Nephron (organoid): ENCODE measurements at regions not wholly inside any gene's neighbourhood (a gene's known extent, or its start where the extent isn't known, plus 50 kb on each side); places are given as distances from the start of the nearest gene placed in this dataset.

Experiments
- H3K27ac Mint-ChIP-seq, 3 experiments: 2 replicates each; pipeline ENCODE4 v1.8.0; 2020; ENCODE audit warnings: mixed read lengths in 3 of 3, mild to moderate bottlenecking in 2 of 3, moderate library complexity in 1 of 3
- H3K27me3 Mint-ChIP-seq: 2 replicates; pipeline ENCODE4 v1.8.0; 2021; ENCODE audit warnings: low read depth, mild to moderate bottlenecking, moderate library complexity, mixed read lengths
- H3K36me3 Mint-ChIP-seq: 2 replicates; pipeline ENCODE4 v1.8.0; 2020; ENCODE audit warnings: low read depth, mixed read lengths
- H3K4me1 Mint-ChIP-seq: 2 replicates; pipeline ENCODE4 v1.8.0; 2020; ENCODE audit warnings: mixed read lengths
- H3K4me3 Mint-ChIP-seq, 3 experiments: 2 replicates each; pipeline ENCODE4 v1.8.0; 2020; ENCODE audit warnings: mild to moderate bottlenecking in 3 of 3, mixed read lengths in 3 of 3, moderate library complexity in 2 of 3
- H3K9me3 Mint-ChIP-seq: 2 replicates; pipeline ENCODE4 v1.8.0; 2020; ENCODE audit warnings: mixed read lengths
- TF ChIP-seq, protein P1 (sequence below), 3 experiments: fragments of 200-600 bp; sonication (generic); IDR thresholded peaks; one replicate each; pipeline ENCODE4 v1.5.0; 2021; ENCODE audit warnings: antibody characterized with exemption in 3 of 3; ENCODE audit not compliant: unreplicated experiment in 3 of 3

DNA sequence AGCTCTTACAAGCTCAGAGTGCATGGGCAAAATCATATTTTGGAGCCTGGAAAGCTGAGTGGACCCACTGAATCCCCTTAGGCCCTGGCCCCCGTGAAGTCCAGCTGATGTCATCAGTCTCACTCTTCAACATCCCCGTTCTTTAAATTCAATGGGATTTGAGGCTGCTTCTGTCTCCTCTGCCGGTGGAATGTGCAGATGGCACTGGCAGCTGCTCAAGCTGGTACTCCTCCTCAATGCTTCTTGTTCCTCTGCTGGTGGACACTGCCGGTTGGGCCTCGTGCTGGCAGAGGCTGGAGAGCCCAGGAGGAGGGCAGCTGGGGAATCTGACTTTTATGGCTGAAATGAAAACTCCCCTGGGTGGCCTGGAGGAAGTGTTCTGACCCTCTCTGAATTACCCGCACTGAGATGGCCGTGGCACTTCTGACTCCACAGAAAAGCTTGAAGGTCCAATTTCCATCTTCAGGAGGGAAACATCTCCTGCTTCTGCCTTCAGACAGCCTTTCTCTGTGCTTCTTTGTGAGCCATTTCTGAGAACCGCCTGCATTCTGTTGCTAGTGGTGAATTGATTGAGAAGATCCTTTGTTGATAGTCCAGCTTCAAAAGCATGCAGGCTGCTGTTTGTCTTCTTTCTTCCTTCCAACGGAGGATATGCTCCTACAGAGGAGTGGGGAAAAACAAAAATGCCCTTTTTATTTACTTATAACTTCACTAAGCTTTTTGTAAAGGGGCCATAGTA, 298.9 kb downstream of the TMEM38B start:
- Mint-ChIP-seq H3K9me3 (no peaks in the 10 kb centered on the region), H3K27ac (peak overlapping the region in 2 of 3 experiments; percentile 39 to 47), H3K27me3 (no peaks in the 10 kb centered on the region), H3K36me3 (no peaks in the 10 kb centered on the region), H3K4me1 (peaks cover 17% of the 10 kb centered on the region), H3K4me3 (no peak overlapping the region)
- TF ChIP-seq, protein P1, sequence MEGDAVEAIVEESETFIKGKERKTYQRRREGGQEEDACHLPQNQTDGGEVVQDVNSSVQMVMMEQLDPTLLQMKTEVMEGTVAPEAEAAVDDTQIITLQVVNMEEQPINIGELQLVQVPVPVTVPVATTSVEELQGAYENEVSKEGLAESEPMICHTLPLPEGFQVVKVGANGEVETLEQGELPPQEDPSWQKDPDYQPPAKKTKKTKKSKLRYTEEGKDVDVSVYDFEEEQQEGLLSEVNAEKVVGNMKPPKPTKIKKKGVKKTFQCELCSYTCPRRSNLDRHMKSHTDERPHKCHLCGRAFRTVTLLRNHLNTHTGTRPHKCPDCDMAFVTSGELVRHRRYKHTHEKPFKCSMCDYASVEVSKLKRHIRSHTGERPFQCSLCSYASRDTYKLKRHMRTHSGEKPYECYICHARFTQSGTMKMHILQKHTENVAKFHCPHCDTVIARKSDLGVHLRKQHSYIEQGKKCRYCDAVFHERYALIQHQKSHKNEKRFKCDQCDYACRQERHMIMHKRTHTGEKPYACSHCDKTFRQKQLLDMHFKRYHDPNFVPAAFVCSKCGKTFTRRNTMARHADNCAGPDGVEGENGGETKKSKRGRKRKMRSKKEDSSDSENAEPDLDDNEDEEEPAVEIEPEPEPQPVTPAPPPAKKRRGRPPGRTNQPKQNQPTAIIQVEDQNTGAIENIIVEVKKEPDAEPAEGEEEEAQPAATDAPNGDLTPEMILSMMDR (IDR thresholded peaks at IDR 0.05; ENCODE audit: unreplicated experiment in 3 of 3), result no peak

DNA sequence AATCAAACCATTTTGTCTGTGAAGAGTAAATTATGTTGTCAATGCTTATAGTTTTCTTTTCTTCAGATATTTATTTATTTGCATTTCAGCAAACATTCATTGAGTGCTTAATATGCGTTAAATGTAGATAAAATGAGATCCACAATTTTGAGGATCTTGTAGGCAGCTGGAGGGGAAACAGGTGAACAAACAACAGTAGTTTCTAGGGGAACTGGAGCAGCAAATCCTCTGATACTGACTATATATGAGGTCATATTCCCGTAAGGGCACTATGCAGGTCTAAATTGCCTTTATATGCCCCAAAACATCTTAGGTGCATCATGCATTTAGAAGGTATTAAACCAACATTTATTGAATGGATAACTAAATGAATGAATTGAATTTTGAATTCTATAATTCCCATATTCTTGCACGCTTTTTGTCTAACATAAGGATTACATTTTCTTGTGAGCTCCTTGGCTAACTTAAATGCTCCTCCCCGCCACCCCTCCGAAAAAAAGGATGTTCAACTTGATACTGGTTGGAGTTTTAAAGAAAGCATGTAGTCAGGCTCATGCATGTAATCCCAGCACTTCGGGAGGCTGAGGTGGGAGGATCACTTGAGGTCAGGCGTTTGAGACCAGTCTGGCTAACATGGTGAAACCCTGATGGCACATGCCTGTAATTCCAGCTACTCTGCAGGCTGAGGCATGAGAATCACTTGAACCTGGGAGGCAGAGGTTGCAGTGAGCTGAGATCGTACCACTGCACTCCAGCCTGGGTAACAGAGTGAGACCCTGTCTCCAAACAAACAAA, 299.8 kb downstream of the TMEM38B start:
- peaks cover 17% of the 10 kb centered on the region for H3K4me1 Mint-ChIP-seq
- no peaks in the 10 kb centered on the region for H3K9me3 Mint-ChIP-seq
- no peaks in the 10 kb centered on the region for H3K36me3 Mint-ChIP-seq
- TF ChIP-seq, protein P1 (IDR thresholded peaks at IDR 0.05; ENCODE audit: unreplicated experiment in 3 of 3), result no peak
- peak overlapping the region in 1 of 3 experiments; percentile 47 for H3K27ac Mint-ChIP-seq
- H3K27me3 Mint-ChIP-seq, result no peaks in the 10 kb centered on the region
- H3K4me3 Mint-ChIP-seq, result no peak overlapping the region

DNA sequence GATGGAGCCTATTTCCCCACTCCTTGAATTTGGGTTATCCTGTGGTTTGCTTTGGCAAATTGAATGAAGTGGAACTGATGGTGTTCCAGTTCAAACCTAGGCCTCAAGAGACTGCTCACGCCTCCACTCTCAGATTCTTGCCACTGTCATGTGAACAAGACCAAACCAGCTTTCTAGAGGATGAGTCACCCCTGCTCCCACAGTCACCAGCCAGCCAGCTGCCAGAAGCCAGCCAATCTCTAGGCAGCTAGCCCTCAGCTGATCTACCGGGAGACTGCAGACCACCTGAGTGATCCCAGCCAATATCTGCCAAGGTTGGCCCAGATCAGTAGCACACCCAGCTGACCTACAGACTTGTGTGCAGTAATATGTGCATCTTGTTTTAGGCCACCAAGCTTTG, 300.6 kb downstream of the TMEM38B start:
- no peaks in the 10 kb centered on the region for H3K9me3 Mint-ChIP-seq
- H3K4me1 Mint-ChIP-seq, result peaks cover 17% of the 10 kb centered on the region
- TF ChIP-seq, protein P1 (IDR thresholded peaks at IDR 0.05; ENCODE audit: unreplicated experiment in 3 of 3), result no peak
- H3K27me3 Mint-ChIP-seq, result no peaks in the 10 kb centered on the region
- no peaks in the 10 kb centered on the region for H3K36me3 Mint-ChIP-seq
- no peak overlapping the region for H3K4me3 Mint-ChIP-seq
- H3K27ac Mint-ChIP-seq, result no peak overlapping the region

DNA sequence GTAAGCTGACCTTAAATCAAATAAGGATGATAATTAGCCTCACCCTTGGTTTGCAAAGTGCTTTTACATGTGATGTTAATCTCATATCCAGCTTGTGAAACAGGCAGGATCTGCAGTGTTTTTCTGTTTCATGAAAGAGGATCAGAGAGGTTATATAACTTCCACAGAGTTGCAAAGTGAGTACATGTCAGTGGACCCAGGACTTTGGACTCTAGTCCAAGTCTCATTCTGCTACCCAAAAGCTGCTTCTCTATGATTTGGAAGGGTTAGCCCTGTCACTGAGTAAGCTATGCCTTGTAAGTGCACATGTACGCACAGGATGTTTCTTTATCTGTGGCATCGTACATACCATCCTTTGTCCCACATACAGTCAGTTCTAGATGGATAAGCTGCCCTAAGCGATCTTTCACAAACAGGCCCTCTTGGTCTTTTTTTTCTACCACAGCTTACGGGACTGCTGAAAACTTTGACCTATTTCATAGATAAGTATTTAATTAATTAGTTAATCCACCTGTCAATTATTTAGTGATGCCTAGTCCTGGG, 322.9 kb downstream of the TMEM38B start:
- H3K9me3 Mint-ChIP-seq, result peaks cover 4% of the 10 kb centered on the region
- peaks cover 24% of the 10 kb centered on the region for H3K4me1 Mint-ChIP-seq
- H3K27me3 Mint-ChIP-seq, result peaks cover 4% of the 10 kb centered on the region
- no peak overlapping the region for H3K27ac Mint-ChIP-seq
- no peak overlapping the region for H3K4me3 Mint-ChIP-seq
- no peaks in the 10 kb centered on the region for H3K36me3 Mint-ChIP-seq
- TF ChIP-seq, protein P1 (IDR thresholded peaks at IDR 0.05; ENCODE audit: unreplicated experiment in 3 of 3), result no peak

DNA sequence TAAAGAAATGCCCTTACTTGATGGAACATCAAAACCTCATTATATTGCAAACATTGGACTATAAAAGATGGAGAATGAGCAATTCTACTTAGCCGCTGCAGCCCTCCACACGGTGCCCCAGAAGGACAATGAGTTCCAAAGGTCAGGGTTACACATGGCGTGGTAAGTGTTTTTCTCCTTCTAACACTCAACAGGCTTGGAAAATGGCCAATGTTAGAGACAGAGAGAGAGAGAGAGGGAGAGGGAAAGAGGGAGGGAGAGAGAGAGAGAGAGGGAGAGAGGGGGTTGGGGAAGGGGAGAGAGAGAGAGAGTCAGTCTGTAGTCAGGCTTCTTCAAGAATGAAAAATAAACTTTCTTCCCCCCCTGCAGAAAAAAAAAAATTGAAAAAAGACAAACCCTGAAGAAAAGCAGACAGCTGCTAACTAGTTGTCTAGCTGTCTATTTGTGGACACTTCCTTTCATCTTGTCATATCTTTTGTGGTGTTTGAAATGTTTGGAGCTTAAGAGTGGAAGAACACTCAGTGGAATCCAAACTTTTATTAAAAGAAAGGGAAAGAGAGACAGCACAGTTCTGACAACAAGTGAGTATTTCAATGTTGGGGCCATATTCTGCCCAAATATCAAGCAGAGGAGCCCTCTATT, 324.8 kb downstream of the TMEM38B start:
- Mint-ChIP-seq H3K27ac (peak overlapping the region in 2 of 3 experiments; percentile 17 to 79), H3K27me3 (peaks cover 4% of the 10 kb centered on the region), H3K4me3 (no peak overlapping the region), H3K9me3 (peaks cover under 1% of the 10 kb centered on the region), H3K4me1 (peaks cover 24% of the 10 kb centered on the region), H3K36me3 (no peaks in the 10 kb centered on the region)
- TF ChIP-seq, protein P1 (IDR thresholded peaks at IDR 0.05; ENCODE audit: unreplicated experiment in 3 of 3), result no peak
